ENCODE measurements at regions not wholly inside any gene's neighbourhood (a gene's known extent, or its start where the extent isn't known, plus 50 kb on each side); places are given as distances from the start of the nearest gene placed in this dataset.

GRCh38 chr21:17454315-17455027 is 58.4 kb upstream of the CXADR start:
- peak overlapping the region; percentile 30 for H3K4me3 ChIP-seq (ENCODE audit: low read depth, low read length)

- H3K4me3 ChIP-seq (ENCODE audit: low read depth, low read length) = peak overlapping the region; percentile 30
Measured at GRCh38 chr21:17455028-17455353, 57.9 kb upstream of the CXADR start.

DNA sequence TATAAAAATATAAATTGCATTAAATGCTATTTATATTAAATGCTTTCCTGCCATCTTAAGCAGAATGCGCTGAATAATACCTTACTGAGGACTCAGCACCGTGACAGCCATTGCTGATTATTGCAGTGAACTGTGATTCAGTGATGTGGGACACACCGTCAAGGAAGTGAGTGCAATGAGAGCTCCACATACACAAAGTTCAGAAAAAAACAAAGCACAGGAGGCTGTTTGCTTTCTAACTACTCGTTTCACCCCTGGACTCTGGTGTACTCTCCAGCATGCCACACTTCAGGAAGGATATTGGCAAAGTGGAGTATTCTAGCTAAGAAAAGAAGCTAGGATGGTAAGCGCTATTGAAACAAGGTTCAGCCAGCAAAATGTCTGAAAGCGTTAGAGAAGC is 57.4 kb upstream of the CXADR start:
- H3K4me3 ChIP-seq (ENCODE audit: low read depth, low read length) = peak overlapping the region; percentile 1

DNA sequence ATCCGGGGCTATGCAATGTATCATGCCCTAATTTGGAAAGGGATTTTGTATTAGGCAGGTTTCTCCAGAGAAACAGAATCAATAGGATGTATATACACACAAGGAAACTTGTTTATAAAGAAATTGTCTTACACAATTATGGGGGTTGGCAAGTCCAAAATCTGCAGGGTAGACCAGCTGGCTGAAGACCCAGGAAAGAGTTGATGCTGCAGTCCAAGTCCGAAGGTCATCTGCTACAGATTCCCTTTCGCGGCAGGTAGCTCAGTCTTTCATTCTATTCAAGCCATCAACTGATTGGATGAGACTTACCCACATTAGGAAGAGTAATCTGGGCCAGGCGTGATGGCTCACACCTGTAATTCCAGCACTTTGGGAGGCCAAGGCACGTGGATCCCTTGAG is 54.6 kb upstream of the CXADR start:
- no peak overlapping the region for H3K4me3 ChIP-seq (ENCODE audit: low read depth, low read length)

GRCh38 chr21:17460094-17460493 is 52.7 kb upstream of the CXADR start:
- no peak overlapping the region for H3K4me3 ChIP-seq (ENCODE audit: low read depth, low read length)

DNA sequence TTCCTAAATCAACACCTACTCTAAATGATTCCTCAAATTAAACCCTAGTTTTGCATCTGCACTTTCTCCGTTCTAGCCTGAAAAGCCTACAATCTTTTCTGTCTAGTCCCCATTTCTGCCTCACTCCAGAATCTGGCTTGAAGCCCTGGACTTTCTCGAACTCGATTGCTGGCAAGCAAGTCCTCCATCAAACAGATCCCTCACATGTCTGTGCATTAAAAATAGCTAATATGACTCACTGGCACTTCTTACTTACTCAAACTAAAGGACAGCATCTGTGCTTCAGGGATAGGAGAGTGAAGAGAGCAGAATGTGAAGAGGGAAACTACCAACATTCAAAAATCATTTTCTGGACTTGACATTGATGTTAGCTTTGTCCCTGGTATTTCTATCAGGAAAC is 51.8 kb upstream of the CXADR start:
- no peak overlapping the region for H3K4me3 ChIP-seq (ENCODE audit: low read depth, low read length)

DNA sequence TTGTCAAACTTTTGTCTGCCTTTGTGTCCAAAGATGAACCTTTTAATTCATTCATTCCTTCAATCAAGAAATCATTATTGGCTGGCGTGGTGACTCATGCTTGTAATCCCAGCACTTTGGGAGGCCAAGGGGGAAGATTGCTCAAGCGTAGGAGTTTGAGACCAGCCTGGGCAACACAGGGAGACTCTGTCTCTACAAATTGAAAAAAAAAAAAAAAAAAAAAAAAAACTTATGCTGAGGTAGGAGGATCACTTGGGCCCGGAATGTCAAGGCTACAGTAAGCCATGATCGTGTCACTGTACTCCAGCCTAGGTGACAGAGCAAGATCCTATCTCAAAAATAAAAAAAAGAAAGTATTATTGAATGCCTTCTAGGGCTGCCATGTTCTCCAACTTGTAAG is 51.3 kb upstream of the CXADR start:
- H3K4me3 ChIP-seq (ENCODE audit: low read depth, low read length) = no peak overlapping the region

GRCh38 chr21:17462276-17462981 is 50.4 kb upstream of the CXADR start:
- H3K4me3 ChIP-seq (ENCODE audit: low read depth, low read length) = no peak overlapping the region

All from iPS-11a (cell line).